HL-60 (cell line): ENCODE measurements at regions not wholly inside any gene's neighbourhood (a gene's known extent, or its start where the extent isn't known, plus 50 kb on each side); places are given as distances from the start of the nearest gene placed in this dataset.

Experiments used
- CTCF ChIP-seq: IDR thresholded peaks from one replicate; pipeline ENCODE4 v1.5.1; 2011; ENCODE audit warnings: low read length, control low read depth, inconsistent platforms; ENCODE audit not compliant: insufficient read depth
- GABPA ChIP-seq: IDR thresholded peaks from 2 replicates; pipeline ENCODE4 v1.6.1; 2012; ENCODE audit warnings: low read depth
- POLR2AphosphoS5 ChIP-seq: IDR thresholded peaks from 2 replicates; pipeline ENCODE4 v1.6.1; 2012; ENCODE audit warnings: low read depth
- REST ChIP-seq: IDR thresholded peaks from 2 replicates; pipeline ENCODE4 v1.6.1; 2012; ENCODE audit warnings: low read depth; ENCODE audit not compliant: insufficient replicate concordance
- SPI1 ChIP-seq: IDR thresholded peaks from 2 replicates; pipeline ENCODE4 v1.6.1; 2012; ENCODE audit warnings: low read depth, mild to moderate bottlenecking, borderline replicate concordance

- no peak for TF ChIP-seq CTCF
- no peak for TF ChIP-seq REST
- no peak for TF ChIP-seq SPI1
- TF ChIP-seq POLR2AphosphoS5 = no peak
- no peak for TF ChIP-seq GABPA
Observed at GRCh38 chr22:34344702-34345101, 424.4 kb upstream of the LARGE1 start.
